ENCODE measurements at regions not wholly inside any gene's neighbourhood (a gene's known extent, or its start where the extent isn't known, plus 50 kb on each side); places are given as distances from the start of the nearest gene placed in this dataset.

- no peak overlapping the region for H3K4me3 ChIP-seq (ENCODE audit: low read length)
These were observed 179.4 kb upstream of the CASK start for GRCh38 chrX:42102586-42103282.

GRCh38 chrX:42098900-42099299 is 175.5 kb upstream of the CASK start:
- H3K4me3 ChIP-seq (ENCODE audit: low read length) = no peak overlapping the region
- no peak for DNase-seq (ENCODE audit: low read depth)
- TF ChIP-seq CTCF (conservative IDR thresholded peaks at IDR 0.05; ENCODE audit: low read length) = no peak

More at GRCh38 chrX:42102586-42103282, 179.4 kb upstream of the CASK start:
- no peak for DNase-seq (ENCODE audit: low read depth)
- no peak for TF ChIP-seq CTCF (conservative IDR thresholded peaks at IDR 0.05; ENCODE audit: low read length)

- TF ChIP-seq CTCF (conservative IDR thresholded peaks at IDR 0.05; ENCODE audit: low read length) = no peak
- no peak overlapping the region for H3K4me3 ChIP-seq (ENCODE audit: low read length)
- no peak for DNase-seq (ENCODE audit: low read depth)
These were observed 174.1 kb upstream of the CASK start for GRCh38 chrX:42097486-42097885.

GRCh38 chrX:42096265-42096920 is 173.0 kb upstream of the CASK start:
- no peak for TF ChIP-seq CTCF (conservative IDR thresholded peaks at IDR 0.05; ENCODE audit: low read length)
- no peak overlapping the region for H3K4me3 ChIP-seq (ENCODE audit: low read length)
- peak; percentile 89 for DNase-seq (ENCODE audit: low read depth)

- H3K4me3 ChIP-seq (ENCODE audit: low read length) = no peak overlapping the region
These were observed 170.9 kb upstream of the CASK start for GRCh38 chrX:42094218-42094617.

GRCh38 chrX:42093756-42094155 is 170.4 kb upstream of the CASK start:
- TF ChIP-seq CTCF (conservative IDR thresholded peaks at IDR 0.05; ENCODE audit: low read length) = no peak
- no peak for DNase-seq (ENCODE audit: low read depth)
- H3K4me3 ChIP-seq (ENCODE audit: low read length) = no peak overlapping the region

More at GRCh38 chrX:42094218-42094617, 170.9 kb upstream of the CASK start:
- no peak for TF ChIP-seq CTCF (conservative IDR thresholded peaks at IDR 0.05; ENCODE audit: low read length)
- peak; percentile 36 for DNase-seq (ENCODE audit: low read depth)

- no peak for DNase-seq (ENCODE audit: low read depth)
- TF ChIP-seq CTCF (conservative IDR thresholded peaks at IDR 0.05; ENCODE audit: low read length) = no peak
These were observed 167.0 kb upstream of the CASK start for GRCh38 chrX:42090395-42090794.

More at GRCh38 chrX:42090395-42090794, 167.0 kb upstream of the CASK start:
- H3K4me3 ChIP-seq (ENCODE audit: low read length) = no peak overlapping the region
